Activated CD4-positive, alpha-beta T cell treated with anti-CD3 and anti-CD28 coated beads for 48 hours (primary cell): ENCODE measurements at regions not wholly inside any gene's neighbourhood (a gene's known extent, or its start where the extent isn't known, plus 50 kb on each side); places are given as distances from the start of the nearest gene placed in this dataset.

ENCODE experiments used
- DNase-seq: peaks from one replicate; pipeline ENCODE4 v3.0.0-alpha.2; 2020

- no peak for DNase-seq
Observed at GRCh38 chr10:44477046-44477425, 92.1 kb upstream of the CXCL12 start.

- DNase-seq = no peak
Observed at GRCh38 chr10:44478040-44478439, 93.1 kb upstream of the CXCL12 start.

- no peak for DNase-seq
Observed at GRCh38 chr10:44478876-44479705, 94.2 kb upstream of the CXCL12 start.

GRCh38 chr10:44492678-44493077 is 107.8 kb upstream of the CXCL12 start:
- no peak for DNase-seq

- DNase-seq = no peak
Observed at GRCh38 chr10:44498222-44498621, 113.3 kb upstream of the CXCL12 start.

GRCh38 chr10:44500451-44500850 is 115.6 kb upstream of the CXCL12 start:
- no peak for DNase-seq

GRCh38 chr10:44506386-44506785 is 121.5 kb upstream of the CXCL12 start:
- no peak for DNase-seq

- DNase-seq = no peak
Observed at GRCh38 chr10:44510379-44511115, 125.7 kb upstream of the CXCL12 start.

GRCh38 chr10:44511166-44511565 is 126.3 kb upstream of the CXCL12 start:
- DNase-seq = no peak

- DNase-seq = no peak
Observed at GRCh38 chr10:44511601-44512000, 126.7 kb upstream of the CXCL12 start.

- no peak for DNase-seq
Observed at GRCh38 chr10:44512431-44513022, 127.6 kb upstream of the CXCL12 start.

GRCh38 chr10:44513591-44513990 is 128.7 kb upstream of the CXCL12 start:
- DNase-seq = no peak

GRCh38 chr10:44516891-44517290 is 132.0 kb upstream of the CXCL12 start:
- no peak for DNase-seq

- peak; percentile 6 for DNase-seq
Observed at GRCh38 chr10:44517635-44518034, 132.7 kb upstream of the CXCL12 start.

GRCh38 chr10:44519361-44519760 is 134.5 kb upstream of the CXCL12 start:
- DNase-seq = no peak

GRCh38 chr10:44520651-44521050 is 135.8 kb upstream of the CXCL12 start:
- DNase-seq = no peak

GRCh38 chr10:44539178-44539577 is 154.3 kb upstream of the CXCL12 start:
- DNase-seq = no peak

GRCh38 chr10:44552726-44553125 is 167.8 kb upstream of the CXCL12 start:
- no peak for DNase-seq

- DNase-seq = no peak
Observed at GRCh38 chr10:44557596-44558191, 172.8 kb upstream of the CXCL12 start.

GRCh38 chr10:44558521-44558920 is 173.6 kb upstream of the CXCL12 start:
- DNase-seq = no peak

- no peak for DNase-seq
Observed at GRCh38 chr10:44564361-44564760, 179.5 kb upstream of the CXCL12 start.

- DNase-seq = no peak
Observed at GRCh38 chr10:44564790-44565189, 179.9 kb upstream of the CXCL12 start.

GRCh38 chr10:44566786-44567185 is 181.9 kb upstream of the CXCL12 start:
- DNase-seq = no peak

- DNase-seq = no peak
Observed at GRCh38 chr10:44567471-44567870, 182.6 kb upstream of the CXCL12 start.
